ENCODE measurements at regions not wholly inside any gene's neighbourhood (a gene's known extent, or its start where the extent isn't known, plus 50 kb on each side); places are given as distances from the start of the nearest gene placed in this dataset.

- Mint-ChIP-seq H3K27ac (ENCODE audit: unreplicated experiment) (no peak overlapping the region), H3K4me3 (ENCODE audit: low read depth, unreplicated experiment) (peak overlapping the region; percentile 73), H3K9me3 (ENCODE audit: low read depth, unreplicated experiment) (peaks cover 4% of the 10 kb centered on the region), H3K4me1 (ENCODE audit: low read depth, unreplicated experiment) (peaks cover 35% of the 10 kb centered on the region), H3K36me3 (ENCODE audit: insufficient read depth, unreplicated experiment) (no peaks in the 10 kb centered on the region), H3K27me3 (ENCODE audit: unreplicated experiment) (no peaks in the 10 kb centered on the region)
- CTCF ChIA-PET, result interaction anchor here (0.6 kb wide), 1 partner anchor 12 kb away, joined by 4 read pairs; no protein-coding TSS in a partner anchor
- DNase-seq, result peak; percentile 28
- no peak for TF ChIP-seq CTCF (IDR thresholded peaks at IDR 0.05; ENCODE audit: unreplicated experiment)
- no TSS peak for BruUV-seq (replicated peaks)
- intact Hi-C loops (cut with micrococcal nuclease; ENCODE audit: unreplicated experiment), result no loop called here
Observed at GRCh38 chr3:24812116-24812515, 317.5 kb upstream of the THRB start.

GRCh38 chr3:24818055-24818454, 323.4 kb upstream of the THRB start:
- H3K27ac Mint-ChIP-seq (ENCODE audit: unreplicated experiment), result no peak overlapping the region
- peaks cover 9% of the 10 kb centered on the region for H3K9me3 Mint-ChIP-seq (ENCODE audit: low read depth, unreplicated experiment)
- intact Hi-C loops (cut with micrococcal nuclease; ENCODE audit: unreplicated experiment), result no loop called here
- TF ChIP-seq CTCF (IDR thresholded peaks at IDR 0.05; ENCODE audit: unreplicated experiment), result no peak
- H3K4me3 Mint-ChIP-seq (ENCODE audit: low read depth, unreplicated experiment), result no peak overlapping the region
- BruUV-seq (replicated peaks), result no TSS peak
- DNase-seq, result no peak
- no peaks in the 10 kb centered on the region for H3K36me3 Mint-ChIP-seq (ENCODE audit: insufficient read depth, unreplicated experiment)
- CTCF ChIA-PET, result no interaction called here
- no peaks in the 10 kb centered on the region for H3K27me3 Mint-ChIP-seq (ENCODE audit: unreplicated experiment)
- H3K4me1 Mint-ChIP-seq (ENCODE audit: low read depth, unreplicated experiment), result peaks cover 8% of the 10 kb centered on the region

- Mint-ChIP-seq H3K9me3 (ENCODE audit: low read depth, unreplicated experiment) (no peaks in the 10 kb centered on the region), H3K27ac (ENCODE audit: unreplicated experiment) (no peak overlapping the region), H3K36me3 (ENCODE audit: insufficient read depth, unreplicated experiment) (peaks cover 16% of the 10 kb centered on the region), H3K4me3 (ENCODE audit: low read depth, unreplicated experiment) (no peak overlapping the region), H3K4me1 (ENCODE audit: low read depth, unreplicated experiment) (peaks cover 14% of the 10 kb centered on the region), H3K27me3 (ENCODE audit: unreplicated experiment) (peaks cover 14% of the 10 kb centered on the region)
- CTCF ChIA-PET, result no interaction called here
- no peak for TF ChIP-seq CTCF (IDR thresholded peaks at IDR 0.05; ENCODE audit: unreplicated experiment)
- BruUV-seq (replicated peaks), result no TSS peak
- intact Hi-C loops (cut with micrococcal nuclease; ENCODE audit: unreplicated experiment), result no loop called here
- no peak for DNase-seq
Observed at GRCh38 chr3:24828011-24828410, 333.4 kb upstream of the THRB start.

GRCh38 chr3:24828551-24828950, 333.9 kb upstream of the THRB start:
- CTCF ChIA-PET, result no interaction called here
- peaks cover 16% of the 10 kb centered on the region for H3K36me3 Mint-ChIP-seq (ENCODE audit: insufficient read depth, unreplicated experiment)
- peaks cover 14% of the 10 kb centered on the region for H3K27me3 Mint-ChIP-seq (ENCODE audit: unreplicated experiment)
- H3K9me3 Mint-ChIP-seq (ENCODE audit: low read depth, unreplicated experiment), result no peaks in the 10 kb centered on the region
- H3K4me3 Mint-ChIP-seq (ENCODE audit: low read depth, unreplicated experiment), result peak overlapping the region; percentile 88
- H3K27ac Mint-ChIP-seq (ENCODE audit: unreplicated experiment), result no peak overlapping the region
- DNase-seq, result no peak
- BruUV-seq (replicated peaks), result no TSS peak
- intact Hi-C loops (cut with micrococcal nuclease; ENCODE audit: unreplicated experiment), result no loop called here
- H3K4me1 Mint-ChIP-seq (ENCODE audit: low read depth, unreplicated experiment), result peaks cover 14% of the 10 kb centered on the region
- no peak for TF ChIP-seq CTCF (IDR thresholded peaks at IDR 0.05; ENCODE audit: unreplicated experiment)

Data from Calu3 (cell line).